Activated B cell treated with CpG ODN at 0.5 μM for 24 hours (primary cell): ENCODE measurements at regions not wholly inside any gene's neighbourhood (a gene's known extent, or its start where the extent isn't known, plus 50 kb on each side); places are given as distances from the start of the nearest gene placed in this dataset.

Experiments used
- ATAC-seq: fragments of 200-7000 bp; cut with Tn5 transposase; one replicate; pipeline ENCODE4 v1.10.0; 2021; ENCODE audit warnings: low read depth, mild to moderate bottlenecking, moderate library complexity
- CTCF ChIA-PET: fragments of 350-600 bp; sonication (Branson Sonifier 250); formaldehyde crosslinking; loops from one replicate; lab custom pipeline; 2021; ENCODE audit warnings: antibody characterized with exemption; lab: Charles Lee
- POLR2A ChIA-PET: fragments of 350-600 bp; sonication (Branson Sonifier 250); formaldehyde crosslinking; loops from one replicate; lab custom pipeline; 2021; ENCODE audit warnings: antibody characterized with exemption; lab: Charles Lee
- DNase-seq: peaks from one replicate; pipeline ENCODE4 v3.0.0; 2022
- H3K27ac Mint-ChIP-seq: one replicate; pipeline ENCODE4 v1.8.0; 2020; ENCODE audit warnings: mixed read lengths
- H3K27me3 Mint-ChIP-seq: one replicate; pipeline ENCODE4 v1.8.0; 2021; ENCODE audit warnings: mixed read lengths
- H3K36me3 Mint-ChIP-seq: one replicate; pipeline ENCODE4 v1.8.0; 2021; ENCODE audit warnings: low read depth, mixed read lengths
- H3K4me1 Mint-ChIP-seq: one replicate; pipeline ENCODE4 v1.8.0; 2021; ENCODE audit warnings: mixed read lengths
- H3K4me3 Mint-ChIP-seq: one replicate; pipeline ENCODE4 v1.8.0; 2020; ENCODE audit warnings: mild to moderate bottlenecking, mixed read lengths
- H3K9me3 Mint-ChIP-seq: one replicate; pipeline ENCODE4 v1.8.0; 2020; ENCODE audit warnings: mixed read lengths
- intact Hi-C: fragments of 100-400 bp; cut with micrococcal nuclease; formaldehyde crosslinking; loops from one replicate; pipeline ENCODE4 v1.15.1; 2024
- TF ChIP-seq, protein P1 (sequence below): fragments of 200-600 bp; IDR thresholded peaks from one replicate; pipeline ENCODE4 v1.8.0; 2022; ENCODE audit warnings: antibody characterized with exemption, mild to moderate bottlenecking

GRCh38 chr1:244237445-244237844 lies 186.4 kb downstream of the ZBTB18 start:
- H3K4me1 Mint-ChIP-seq = peaks cover 24% of the 10 kb centered on the region
- H3K27me3 Mint-ChIP-seq = peaks cover 2% of the 10 kb centered on the region
- TF ChIP-seq, protein P1, sequence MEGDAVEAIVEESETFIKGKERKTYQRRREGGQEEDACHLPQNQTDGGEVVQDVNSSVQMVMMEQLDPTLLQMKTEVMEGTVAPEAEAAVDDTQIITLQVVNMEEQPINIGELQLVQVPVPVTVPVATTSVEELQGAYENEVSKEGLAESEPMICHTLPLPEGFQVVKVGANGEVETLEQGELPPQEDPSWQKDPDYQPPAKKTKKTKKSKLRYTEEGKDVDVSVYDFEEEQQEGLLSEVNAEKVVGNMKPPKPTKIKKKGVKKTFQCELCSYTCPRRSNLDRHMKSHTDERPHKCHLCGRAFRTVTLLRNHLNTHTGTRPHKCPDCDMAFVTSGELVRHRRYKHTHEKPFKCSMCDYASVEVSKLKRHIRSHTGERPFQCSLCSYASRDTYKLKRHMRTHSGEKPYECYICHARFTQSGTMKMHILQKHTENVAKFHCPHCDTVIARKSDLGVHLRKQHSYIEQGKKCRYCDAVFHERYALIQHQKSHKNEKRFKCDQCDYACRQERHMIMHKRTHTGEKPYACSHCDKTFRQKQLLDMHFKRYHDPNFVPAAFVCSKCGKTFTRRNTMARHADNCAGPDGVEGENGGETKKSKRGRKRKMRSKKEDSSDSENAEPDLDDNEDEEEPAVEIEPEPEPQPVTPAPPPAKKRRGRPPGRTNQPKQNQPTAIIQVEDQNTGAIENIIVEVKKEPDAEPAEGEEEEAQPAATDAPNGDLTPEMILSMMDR = no peak
- no peak overlapping the region for H3K27ac Mint-ChIP-seq
- no peaks in the 10 kb centered on the region for H3K9me3 Mint-ChIP-seq
- H3K36me3 Mint-ChIP-seq = no peaks in the 10 kb centered on the region
- H3K4me3 Mint-ChIP-seq = no peak overlapping the region
- CTCF ChIA-PET = no interaction called here
- intact Hi-C loops = no loop called here
- DNase-seq (no peak), ATAC-seq (no peak)
- POLR2A ChIA-PET = no interaction called here

DNA sequence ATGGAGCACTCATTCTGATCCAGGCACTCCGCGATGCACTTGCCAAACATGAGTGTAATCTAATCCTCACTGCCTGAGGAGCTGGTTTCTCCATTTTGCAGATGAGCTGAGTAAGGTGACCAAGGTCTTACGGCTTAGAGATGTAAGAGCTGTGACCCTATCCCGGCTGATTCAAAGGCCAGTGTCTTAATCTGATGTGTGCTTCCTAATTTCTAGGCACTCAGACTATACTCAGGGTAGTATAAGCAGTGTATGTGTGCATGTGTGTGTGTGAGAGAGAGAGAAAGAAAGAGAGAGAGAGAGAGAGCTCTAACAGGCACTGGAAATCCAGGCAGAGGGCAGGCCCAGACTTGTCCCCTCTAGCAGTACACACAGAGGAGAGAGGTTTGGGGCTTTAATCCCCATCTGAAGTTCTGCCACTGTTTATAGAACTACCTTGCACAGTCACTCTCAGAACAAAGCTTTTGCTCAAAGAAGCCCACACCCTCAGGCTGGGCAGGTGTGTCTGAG lies 188.2 kb downstream of the ZBTB18 start:
- Mint-ChIP-seq H3K36me3 (no peaks in the 10 kb centered on the region), H3K27me3 (no peaks in the 10 kb centered on the region), H3K27ac (no peak overlapping the region), H3K4me3 (no peak overlapping the region), H3K4me1 (peaks cover 33% of the 10 kb centered on the region), H3K9me3 (no peaks in the 10 kb centered on the region)
- no peak for DNase-seq
- intact Hi-C loops = no loop called here
- TF ChIP-seq, protein P1 = no peak
- CTCF ChIA-PET = no interaction called here
- no peak for ATAC-seq
- POLR2A ChIA-PET = no interaction called here

DNA sequence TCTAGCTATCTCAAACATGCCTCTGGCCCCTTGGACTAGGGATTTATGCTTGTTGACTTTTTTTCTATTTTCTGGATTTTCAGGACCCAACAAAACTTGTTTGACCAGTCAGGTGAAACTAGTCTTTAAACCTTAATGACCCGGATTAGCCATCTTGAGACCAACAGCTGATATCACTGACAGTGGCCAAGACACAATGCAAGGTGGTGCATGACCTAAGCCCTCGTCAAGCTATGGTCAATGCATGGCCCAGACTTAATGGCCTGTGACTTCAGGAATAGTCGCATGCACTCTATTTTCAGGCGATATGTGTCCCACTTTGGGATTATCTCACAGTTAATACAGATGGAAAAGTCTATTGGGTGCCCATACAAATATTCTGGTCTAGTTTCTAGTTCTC lies 190.4 kb downstream of the ZBTB18 start:
- DNase-seq = no peak
- CTCF ChIA-PET = no interaction called here

DNA sequence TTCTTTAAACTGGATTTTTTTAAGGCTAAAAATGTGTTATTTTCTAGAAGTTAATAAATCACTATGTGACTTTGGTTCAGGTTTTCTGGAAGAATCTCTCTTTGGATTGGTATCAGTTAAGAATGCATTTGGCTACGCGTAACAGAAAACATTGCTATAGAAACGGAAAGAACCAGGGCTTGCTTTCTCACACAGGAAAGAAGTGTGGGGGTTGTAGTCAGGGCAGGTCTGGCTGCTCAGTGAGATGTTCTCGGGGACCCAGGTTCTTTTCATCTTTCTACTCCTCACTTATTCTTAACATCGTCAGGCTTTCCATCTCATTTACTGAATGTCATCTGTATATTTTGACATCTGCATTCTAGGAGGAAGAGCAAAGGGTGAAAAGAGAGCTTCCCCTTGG lies 191.4 kb downstream of the ZBTB18 start:
- H3K9me3 Mint-ChIP-seq = no peaks in the 10 kb centered on the region
- no peaks in the 10 kb centered on the region for H3K36me3 Mint-ChIP-seq
- POLR2A ChIA-PET = no interaction called here
- CTCF ChIA-PET = no interaction called here
- H3K27me3 Mint-ChIP-seq = no peaks in the 10 kb centered on the region
- DNase-seq (no peak), ATAC-seq (peak; percentile 34)
- H3K27ac Mint-ChIP-seq = peak overlapping the region; percentile 54
- TF ChIP-seq, protein P1 = no peak
- H3K4me1 Mint-ChIP-seq = peaks cover 53% of the 10 kb centered on the region
- intact Hi-C loops = no loop called here
- peak overlapping the region; percentile 8 for H3K4me3 Mint-ChIP-seq

More for the DNA sequence above, 190.4 kb downstream of the ZBTB18 start:
- H3K27me3 Mint-ChIP-seq = no peaks in the 10 kb centered on the region
- H3K4me3 Mint-ChIP-seq = no peak overlapping the region
- POLR2A ChIA-PET = no interaction called here
- no peaks in the 10 kb centered on the region for H3K36me3 Mint-ChIP-seq
- H3K9me3 Mint-ChIP-seq = no peaks in the 10 kb centered on the region
- TF ChIP-seq, protein P1 = no peak
- no peak for ATAC-seq
- H3K27ac Mint-ChIP-seq = no peak overlapping the region
- peaks cover 51% of the 10 kb centered on the region for H3K4me1 Mint-ChIP-seq
- intact Hi-C loops = no loop called here

- Mint-ChIP-seq H3K36me3 (no peaks in the 10 kb centered on the region), H3K4me3 (no peak overlapping the region), H3K27me3 (no peaks in the 10 kb centered on the region), H3K27ac (no peak overlapping the region), H3K9me3 (no peaks in the 10 kb centered on the region), H3K4me1 (peaks cover 49% of the 10 kb centered on the region)
- DNase-seq (no peak), ATAC-seq (peak; percentile 45)
- ChIA-PET POLR2A (no interaction called here), CTCF (no interaction called here)
- TF ChIP-seq, protein P1 = no peak
- intact Hi-C loops = no loop called here
These were observed 195.3 kb downstream of the ZBTB18 start for GRCh38 chr1:244246334-244246733.
